K562 (cell line): ENCODE measurements at regions not wholly inside any gene's neighbourhood (a gene's known extent, or its start where the extent isn't known, plus 50 kb on each side); places are given as distances from the start of the nearest gene placed in this dataset.

ENCODE experiments used
- ATAC-seq: fragments of 200-7000 bp; cut with Tn5 transposase; 3 replicates; pipeline ENCODE4 v1.9.1; 2020; ENCODE audit warnings: moderate library complexity
- BruUV-seq: library from RNA; stranded (reverse); fragments of 400-500 nt; replicated peaks from 2 replicates; lab custom pipeline; 2021; lab: Mats Ljungman, UMichigan
- CTCF ChIA-PET: fragments of 300-600 bp; formaldehyde crosslinking; extraction: SDS; loops from one replicate; lab custom pipeline; 2021; ENCODE audit warnings: low intra/inter-chr PET ratio; lab: Yijun Ruan, JAX
- POLR2A ChIA-PET: fragments of 300-600, 350-650 bp; sonication (Branson Sonifier 250); formaldehyde crosslinking; extraction: SDS; loops from one replicate; lab custom pipeline; 2021; ENCODE audit warnings: antibody characterized with exemption, inconsistent platforms; lab: Yijun Ruan, JAX
- DNase-seq, 4 experiments: peaks; one replicate each; pipeline versions ENCODE4 v3.0.0 to v3.0.0-alpha.2; 2011 to 2018; ENCODE audit warnings: low spot score in 3 of 4, mixed read lengths in 3 of 4; ENCODE audit errors: extremely low read depth in 1 of 4
- FAIRE-seq: peaks from 2 replicates; lab custom pipeline; 2011; peaks lifted over from hg19 to GRCh38; lab: Jason Lieb, UNC
- H2AFZ ChIP-seq: 2 replicates; pipeline ENCODE4 v1.6.0; 2011; ENCODE audit warnings: low read depth, low read length, control low read depth, inconsistent platforms
- H3K27ac ChIP-seq: fragments of 200-600 bp; 3 replicates; pipeline ENCODE4 v1.8.0; 2011; ENCODE audit warnings: low read depth, mild to moderate bottlenecking, control low read depth, inconsistent platforms, low read length, moderate library complexity, mixed read lengths; ENCODE audit errors: extremely low read depth
- H3K27me3 ChIP-seq, 2 experiments: fragments of 300-600 bp in 1 of 2; 2 replicates in 1 of 2; 3 replicates in 1 of 2; pipeline versions ENCODE4 v1.6.0 to v1.8.0; 2011; ENCODE audit warnings: inconsistent platforms in 2 of 2, low read length in 2 of 2, mild to moderate bottlenecking in 1 of 2, mixed read lengths in 1 of 2, moderate library complexity in 1 of 2; ENCODE audit not compliant: control insufficient read depth in 2 of 2, insufficient read depth in 2 of 2
- H3K36me3 ChIP-seq: fragments of 300-600 bp; 3 replicates; pipeline ENCODE4 v1.8.0; 2011; ENCODE audit warnings: mild to moderate bottlenecking, low read length, inconsistent platforms; ENCODE audit not compliant: control insufficient read depth, insufficient read depth
- H3K4me1 ChIP-seq, 2 experiments: fragments of 200-600 bp in 1 of 2; replicated peaks in 1 of 2; 2 replicates in 1 of 2; 3 replicates in 1 of 2; pipeline versions ENCODE4 v1.5.1 to v1.8.0; 2011; ENCODE audit warnings: inconsistent platforms in 2 of 2, low read length in 2 of 2, mild to moderate bottlenecking in 1 of 2, mixed read lengths in 1 of 2, moderate library complexity in 1 of 2; ENCODE audit not compliant: control insufficient read depth in 2 of 2, insufficient read depth in 2 of 2
- H3K4me2 ChIP-seq: 2 replicates; pipeline ENCODE4 v1.6.1; 2011; ENCODE audit warnings: low read length, control low read depth, inconsistent platforms, mixed read lengths; ENCODE audit not compliant: insufficient read depth
- H3K4me3 ChIP-seq: fragments of 200-600 bp; sonication (generic), shearing (Covaris generic); 2 replicates; pipeline ENCODE4 v1.5.1; 2016; ENCODE audit warnings: control low read depth, inconsistent platforms
- H3K79me2 ChIP-seq: fragments of 200-600 bp; 3 replicates; pipeline ENCODE4 v1.8.0; 2011; ENCODE audit warnings: low read length, inconsistent platforms; ENCODE audit not compliant: control insufficient read depth, insufficient read depth
- H3K9ac ChIP-seq, 2 experiments: 2 replicates each; pipeline versions ENCODE4 v1.6.0 to v1.6.1; 2011; ENCODE audit warnings: low read depth in 2 of 2, low read length in 2 of 2, control low read depth in 1 of 2, inconsistent platforms in 1 of 2, mild to moderate bottlenecking in 1 of 2, mixed read lengths in 1 of 2; ENCODE audit not compliant: insufficient read depth in 1 of 2
- H3K9me1 ChIP-seq: one replicate; pipeline ENCODE4 v1.6.0; 2011; ENCODE audit warnings: inconsistent platforms, mild to moderate bottlenecking, low read length, moderate library complexity; ENCODE audit not compliant: control insufficient read depth, insufficient read depth
- H3K9me3 ChIP-seq: replicated peaks from 2 replicates; pipeline ENCODE4 v1.5.1; 2011; ENCODE audit warnings: low read depth, low read length, inconsistent platforms; ENCODE audit not compliant: control insufficient read depth, insufficient read depth
- H4K20me1 ChIP-seq: replicated peaks from 2 replicates; pipeline ENCODE4 v1.6.1; 2011; ENCODE audit warnings: low read length, inconsistent platforms, mixed read lengths; ENCODE audit not compliant: control insufficient read depth, insufficient read depth
- FOXJ3 ChIP-seq: sonication (generic); formaldehyde crosslinking; IDR thresholded peaks from 2 replicates; pipeline ENCODE4 v1.4.0; 2020; ENCODE audit warnings: mild to moderate bottlenecking, missing genetic modification reagents
- LARP7 ChIP-seq: fragments of 450-650 bp; IDR thresholded peaks from 2 replicates; pipeline ENCODE4 v1.6.1; 2016
- NCOA2 ChIP-seq, 2 experiments: fragments of 450-650 bp; IDR thresholded peaks; 2 replicates each; pipeline ENCODE4 v1.6.1; 2018; ENCODE audit warnings: mild to moderate bottlenecking in 2 of 2, moderate library complexity in 1 of 2; ENCODE audit not compliant: partially characterized antibody in 2 of 2
- STAT5B ChIP-seq: fragments of 250-450 bp; sonication (Bioruptor Pico); IDR thresholded peaks from 2 replicates; pipeline ENCODE4 v1.8.0; 2021; ENCODE audit warnings: mild to moderate bottlenecking, inconsistent platforms
- WGBS: fragments of 100-300 bp; shearing (Covaris generic); methylation state at CpG from one replicate; pipeline ENCODE4 v1.1.6; 2016; ENCODE audit warnings: low coverage, mixed read lengths; ENCODE audit not compliant: insufficient coverage; ENCODE audit errors: missing lambda C conversion rate; 5-methylcytosine and 5-hydroxymethylcytosine counted together
- in situ Hi-C: fragments of 300-500 bp; cut with MboI; formaldehyde crosslinking; loops from 4 replicates; pipeline ENCODE4 v1.15.0; 2018; ENCODE audit warnings: inconsistent platforms, mixed read lengths
- intact Hi-C: fragments of 100-400 bp; cut with micrococcal nuclease; formaldehyde crosslinking; loops from 2 replicates; pipeline ENCODE4 v1.14.2; 2022
- TF ChIP-seq, protein P1 (sequence below): sonication (generic); formaldehyde crosslinking; IDR thresholded peaks from 2 replicates; pipeline ENCODE4 v1.4.0; 2020; ENCODE audit warnings: mild to moderate bottlenecking, missing genetic modification reagents

DNA sequence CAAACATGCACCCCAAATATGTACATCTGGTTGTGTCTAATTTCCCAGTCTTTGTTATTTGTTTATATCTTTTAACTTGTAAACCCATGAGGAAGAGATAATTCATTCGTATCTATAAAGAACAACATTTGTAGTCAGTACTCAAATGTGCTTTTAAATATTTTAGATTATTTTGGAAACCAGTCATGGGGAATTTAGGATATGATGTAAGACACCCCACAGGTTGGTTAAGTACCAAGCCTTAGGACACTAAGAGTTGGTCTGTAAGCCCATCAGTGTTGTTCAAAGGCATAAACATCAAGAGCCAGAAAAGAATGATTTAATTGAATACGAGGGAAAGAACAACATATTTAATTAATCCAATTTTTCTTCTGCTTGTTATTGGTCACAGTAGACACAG is 421.1 kb upstream of the SEMA3C start (continued):
- TF ChIP-seq, protein P1, sequence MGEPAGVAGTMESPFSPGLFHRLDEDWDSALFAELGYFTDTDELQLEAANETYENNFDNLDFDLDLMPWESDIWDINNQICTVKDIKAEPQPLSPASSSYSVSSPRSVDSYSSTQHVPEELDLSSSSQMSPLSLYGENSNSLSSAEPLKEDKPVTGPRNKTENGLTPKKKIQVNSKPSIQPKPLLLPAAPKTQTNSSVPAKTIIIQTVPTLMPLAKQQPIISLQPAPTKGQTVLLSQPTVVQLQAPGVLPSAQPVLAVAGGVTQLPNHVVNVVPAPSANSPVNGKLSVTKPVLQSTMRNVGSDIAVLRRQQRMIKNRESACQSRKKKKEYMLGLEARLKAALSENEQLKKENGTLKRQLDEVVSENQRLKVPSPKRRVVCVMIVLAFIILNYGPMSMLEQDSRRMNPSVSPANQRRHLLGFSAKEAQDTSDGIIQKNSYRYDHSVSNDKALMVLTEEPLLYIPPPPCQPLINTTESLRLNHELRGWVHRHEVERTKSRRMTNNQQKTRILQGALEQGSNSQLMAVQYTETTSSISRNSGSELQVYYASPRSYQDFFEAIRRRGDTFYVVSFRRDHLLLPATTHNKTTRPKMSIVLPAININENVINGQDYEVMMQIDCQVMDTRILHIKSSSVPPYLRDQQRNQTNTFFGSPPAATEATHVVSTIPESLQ = no peak

GRCh38 chr7:81333536-81333935 is 414.7 kb upstream of the SEMA3C start:
- Histone ChIP-seq H3K4me1 (no peaks in the 10 kb centered on the region), H3K27ac (no peak overlapping the region), H3K27me3 (no peaks in the 10 kb centered on the region), H2AFZ (no peak overlapping the region), H3K9ac (no peak overlapping the region), H3K36me3 (no peaks in the 10 kb centered on the region), H3K9me3 (no peaks in the 10 kb centered on the region), H3K9me1 (no peaks in the 10 kb centered on the region), H3K4me2 (no peak overlapping the region), H3K79me2 (no peaks in the 10 kb centered on the region), H4K20me1 (no peaks in the 10 kb centered on the region), H3K4me3 (no peak overlapping the region)
- 38% methylated on average over 13 of the region's 13 CpGs for WGBS
- FAIRE-seq (no peak), ATAC-seq (no peak), DNase-seq (no peak)
- in situ Hi-C loops = no loop called here
- intact Hi-C loops = no loop called here
- CTCF ChIA-PET = no interaction called here
- POLR2A ChIA-PET = no interaction called here
- no TSS peak for BruUV-seq
- TF ChIP-seq STAT5B (CRISPR knock-in tag) (no peak), LARP7 (no peak), NCOA2 (IDR thresholded peaks at IDR 0.05; ENCODE audit: partially characterized antibody in 2 of 2) (no peak), FOXJ3 (CRISPR knock-in tag) (no peak)
